ENCODE measurements at regions not wholly inside any gene's neighbourhood (a gene's known extent, or its start where the extent isn't known, plus 50 kb on each side); places are given as distances from the start of the nearest gene placed in this dataset.

- no peak for DNase-seq
Observed at GRCh38 chr4:178448372-178449035, 1006.3 kb upstream of the AGA start.

DNA sequence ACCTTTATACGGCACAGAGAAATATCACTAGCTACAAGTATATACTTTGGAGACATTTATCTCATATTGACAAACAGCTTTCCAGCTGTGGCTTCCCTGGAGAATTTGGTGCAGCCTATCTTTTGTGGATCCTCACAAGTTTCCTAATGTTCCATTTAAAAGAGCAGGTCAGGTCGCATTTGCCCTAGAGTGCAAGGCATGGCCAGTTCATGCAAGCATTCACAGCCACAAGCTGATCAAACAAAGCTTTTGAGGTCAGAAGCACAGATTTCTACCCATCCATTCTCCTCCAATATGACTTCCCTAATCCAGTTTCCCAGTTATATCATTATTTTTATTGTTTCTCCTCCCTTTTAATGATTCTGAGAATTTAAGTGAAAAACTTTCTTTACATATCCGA is 1008.4 kb upstream of the AGA start:
- DNase-seq = no peak

- no peak for DNase-seq
Observed at GRCh38 chr4:178453057-178453456, 1010.8 kb upstream of the AGA start.

DNA sequence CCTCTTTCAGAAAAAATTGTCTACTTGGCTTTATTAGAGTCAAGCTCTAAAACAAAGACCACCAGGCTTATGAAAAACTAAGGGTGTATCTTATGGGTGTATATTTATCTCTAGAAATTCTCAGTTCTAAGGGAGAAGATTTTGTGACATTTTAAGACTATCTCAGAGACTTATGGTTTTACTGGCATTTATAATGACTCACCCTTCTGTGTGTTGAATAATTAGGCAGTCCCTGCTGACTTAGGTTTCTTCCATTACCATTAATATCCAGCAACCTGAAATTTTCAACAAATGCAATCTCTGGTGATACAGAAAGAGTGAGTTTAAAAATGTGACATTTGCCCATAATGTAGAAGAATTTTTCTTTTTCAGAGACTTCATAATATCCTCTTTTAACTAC is 1015.0 kb upstream of the AGA start:
- DNase-seq = no peak

DNA sequence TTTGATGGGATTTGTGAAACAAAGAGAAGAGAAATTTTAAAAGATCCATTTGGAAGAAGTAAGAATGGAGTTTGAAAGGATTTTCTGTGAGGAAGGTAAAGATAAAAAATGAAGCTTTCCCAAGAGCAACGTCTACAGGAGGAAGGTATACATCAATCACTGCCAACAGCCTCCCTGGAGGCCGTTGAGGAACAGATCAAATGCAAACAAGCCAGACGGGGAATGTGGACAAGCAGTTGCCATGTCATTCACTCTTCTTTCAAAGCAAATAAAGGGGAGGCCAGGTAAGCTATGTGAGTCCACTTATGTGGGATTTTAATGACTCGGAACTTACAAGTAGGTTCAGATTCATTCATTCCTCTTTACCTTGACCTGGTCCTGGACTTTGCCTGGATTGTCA is 1020.5 kb upstream of the AGA start:
- no peak for DNase-seq

- DNase-seq = no peak
Observed at GRCh38 chr4:178463747-178464146, 1021.5 kb upstream of the AGA start.

GRCh38 chr4:178470996-178471784 is 1029.0 kb upstream of the AGA start:
- DNase-seq = no peak

- DNase-seq = no peak
Observed at GRCh38 chr4:178471994-178472393, 1029.8 kb upstream of the AGA start.

DNA sequence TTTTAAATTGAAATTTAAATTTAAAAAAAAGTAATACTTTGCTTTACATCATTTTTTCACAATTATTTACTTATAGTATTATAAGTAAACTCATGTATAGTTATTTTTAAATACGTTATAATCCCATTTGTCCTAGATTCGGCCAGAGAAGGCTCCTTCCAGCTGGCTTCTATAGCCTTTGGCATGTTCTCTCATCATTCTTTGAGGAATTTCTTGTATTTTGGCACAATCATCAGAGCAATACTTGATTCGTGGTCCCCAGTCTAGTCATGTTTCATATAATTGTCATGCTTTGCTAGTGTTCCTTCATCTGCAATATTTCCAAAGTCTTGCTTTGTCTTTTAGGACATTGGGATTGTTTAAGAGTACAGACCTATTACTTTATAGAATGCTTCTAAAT is 1037.9 kb upstream of the AGA start:
- DNase-seq = no peak

DNA sequence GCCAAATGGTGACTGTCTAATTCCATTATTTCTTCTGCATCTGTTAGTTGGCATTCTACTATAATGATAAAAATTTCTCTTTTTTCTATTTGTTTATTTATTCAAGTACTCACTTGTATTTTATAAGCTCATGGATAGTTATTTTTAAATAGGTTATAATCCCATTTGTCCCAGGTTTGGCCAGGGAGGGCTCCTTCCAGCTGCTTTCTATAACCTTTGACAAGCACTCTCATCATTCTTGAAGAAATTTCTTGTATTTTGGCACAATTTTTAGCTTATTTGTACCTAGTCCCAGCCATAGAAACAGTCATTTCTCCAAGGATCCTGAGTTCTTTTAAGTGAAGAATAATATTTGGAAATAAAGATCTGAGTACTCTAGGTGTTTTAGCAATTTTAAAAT is 1038.6 kb upstream of the AGA start:
- DNase-seq = no peak

DNA sequence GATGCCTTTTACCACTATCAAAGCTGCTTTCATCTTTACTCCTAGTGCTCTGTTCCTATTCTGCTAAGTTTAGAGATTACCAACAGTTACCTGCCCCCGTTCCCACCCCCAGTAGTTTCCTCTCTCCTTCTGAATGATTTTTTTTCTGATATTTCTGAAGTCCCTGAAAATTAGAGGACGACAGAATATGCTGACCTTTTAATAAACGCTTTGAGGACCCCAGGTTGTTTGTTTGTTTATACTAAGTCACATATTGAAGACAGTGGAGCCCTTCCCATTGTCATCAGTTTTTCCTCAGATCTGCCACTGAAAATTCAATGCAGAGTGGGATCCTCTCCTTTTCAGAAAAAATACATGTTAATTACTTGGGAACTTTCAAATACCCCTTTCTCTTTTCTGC is 1039.3 kb upstream of the AGA start:
- DNase-seq = no peak

DNA sequence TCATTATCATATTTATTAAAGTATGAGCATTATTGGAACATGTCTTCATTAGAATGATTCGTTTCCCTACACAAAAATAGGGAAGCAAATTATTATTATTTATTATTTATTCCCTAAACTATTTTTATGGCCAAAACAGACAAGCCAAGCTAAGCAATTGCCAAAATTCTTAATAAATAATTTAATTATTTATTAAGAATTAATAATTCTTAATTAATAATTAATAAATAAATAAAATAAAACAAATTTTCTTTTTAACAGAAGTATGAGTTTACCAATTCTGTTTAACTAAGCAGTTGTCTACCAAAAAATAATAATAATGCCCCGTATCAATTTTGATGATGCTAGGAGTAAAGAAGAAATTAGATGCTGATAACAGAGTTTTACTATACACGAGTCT is 1080.8 kb upstream of the AGA start:
- no peak for DNase-seq

- DNase-seq = no peak
Observed at GRCh38 chr4:178535939-178536579, 1093.8 kb upstream of the AGA start.

DNA sequence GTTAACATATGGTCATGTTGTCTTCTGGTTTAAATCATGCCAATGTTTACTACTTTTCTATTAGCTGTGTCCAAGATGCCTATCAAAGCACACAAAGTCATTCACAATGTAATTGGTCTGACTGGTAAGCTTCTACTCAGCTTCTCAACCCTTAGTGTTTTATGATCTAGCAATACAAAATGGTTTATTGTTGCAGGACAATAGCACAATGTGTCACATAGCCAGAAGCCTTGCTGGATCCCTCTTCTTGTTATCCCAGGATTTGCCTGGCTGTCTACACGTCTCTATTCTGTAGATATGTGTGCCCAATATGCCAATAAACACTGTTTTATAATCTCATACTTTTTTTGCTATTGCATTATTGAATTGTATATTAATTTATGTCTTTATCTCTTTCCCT is 1111.0 kb upstream of the AGA start:
- no peak for DNase-seq

GRCh38 chr4:178554352-178554751 is 1112.1 kb upstream of the AGA start:
- DNase-seq = no peak

GRCh38 chr4:178556796-178557195 is 1114.6 kb upstream of the AGA start:
- DNase-seq = no peak

DNA sequence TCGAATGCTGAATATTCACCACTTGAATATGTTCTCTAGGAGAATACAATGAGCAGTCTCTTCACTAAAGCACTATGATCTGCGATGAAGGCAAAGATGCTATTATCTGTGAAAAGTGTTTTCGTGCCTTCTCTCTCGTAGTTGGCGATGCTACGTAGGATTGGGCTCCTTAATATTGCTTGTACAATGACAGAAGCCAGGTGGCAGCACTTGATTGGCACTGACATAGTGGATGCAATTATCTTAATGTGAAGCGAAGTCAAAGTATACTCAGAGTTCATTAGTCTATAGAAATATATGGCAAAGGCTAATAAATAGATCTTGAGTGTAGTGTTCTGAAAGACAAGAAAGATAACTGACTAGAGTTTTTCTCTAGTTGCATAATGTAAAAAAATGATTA is 1135.7 kb upstream of the AGA start:
- no peak for DNase-seq

DNA sequence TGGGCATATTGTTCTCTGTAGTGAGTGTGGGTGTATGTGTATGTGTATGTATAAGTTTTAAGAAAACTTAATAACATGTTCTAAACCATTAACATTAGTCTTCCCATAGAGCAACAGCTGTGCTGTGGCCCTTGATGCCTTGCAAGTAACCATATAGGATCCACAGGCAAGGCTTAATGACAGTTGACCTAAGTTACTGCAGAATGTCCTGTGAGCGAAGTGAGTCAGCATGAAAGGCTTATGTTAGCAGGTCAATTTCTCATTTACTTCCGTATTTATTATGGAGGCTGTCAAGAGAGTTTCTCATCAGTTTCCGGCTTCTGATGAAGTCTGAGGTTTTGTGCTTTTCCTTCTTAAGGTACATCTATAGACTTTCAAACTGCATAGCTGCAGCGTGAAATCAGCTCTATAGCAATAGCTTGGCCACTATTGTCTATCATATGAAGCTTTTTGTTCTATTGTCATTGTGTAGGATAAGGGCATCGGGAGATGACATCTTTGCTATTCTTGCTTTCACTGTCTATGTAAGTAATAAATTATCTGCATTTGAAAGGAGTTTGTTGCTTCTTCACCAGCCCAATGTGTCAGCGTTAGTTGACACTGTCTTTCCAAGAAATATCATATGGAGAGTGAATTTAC is 1153.4 kb upstream of the AGA start:
- no peak for DNase-seq

DNA sequence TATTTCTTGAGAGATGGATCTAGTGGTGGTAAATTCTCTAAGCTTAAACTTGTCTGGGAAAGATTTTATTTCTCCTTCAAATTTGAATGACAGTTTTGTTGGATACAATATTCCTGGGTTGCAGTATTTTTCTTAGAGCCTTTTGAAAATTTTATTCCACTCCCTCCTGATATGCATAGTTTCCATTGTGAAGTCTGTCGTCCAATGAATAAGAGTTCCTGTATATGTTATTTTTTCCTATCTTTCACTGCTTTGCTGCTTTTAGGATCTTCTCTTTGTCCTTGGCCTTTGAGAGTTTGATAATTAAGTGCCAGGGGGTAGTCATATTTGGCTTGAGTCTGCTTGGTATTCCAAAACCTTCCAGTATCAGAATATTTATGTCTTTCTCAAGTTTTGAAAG is 1156.4 kb upstream of the AGA start:
- DNase-seq = no peak

- DNase-seq = no peak
Observed at GRCh38 chr4:178599521-178599920, 1157.3 kb upstream of the AGA start.

DNA sequence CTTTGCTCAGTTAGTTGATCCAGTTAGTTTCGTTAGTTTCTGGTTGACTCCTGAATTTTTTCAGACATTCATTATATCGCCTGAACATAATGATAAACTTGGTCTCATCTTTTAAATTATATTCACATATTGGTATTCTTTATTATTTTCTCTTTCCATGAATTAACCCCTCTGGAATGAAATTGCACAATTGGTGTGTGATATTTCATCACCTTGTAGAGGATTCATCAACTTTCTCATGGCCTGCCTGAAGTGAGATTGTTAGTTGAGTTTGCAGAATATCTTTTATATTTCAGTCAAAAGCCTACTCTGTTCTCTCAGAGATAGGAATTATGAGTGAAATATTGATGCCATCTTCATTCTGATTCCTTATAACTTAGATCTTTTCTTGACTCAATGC is 1160.6 kb upstream of the AGA start:
- no peak for DNase-seq

DNA sequence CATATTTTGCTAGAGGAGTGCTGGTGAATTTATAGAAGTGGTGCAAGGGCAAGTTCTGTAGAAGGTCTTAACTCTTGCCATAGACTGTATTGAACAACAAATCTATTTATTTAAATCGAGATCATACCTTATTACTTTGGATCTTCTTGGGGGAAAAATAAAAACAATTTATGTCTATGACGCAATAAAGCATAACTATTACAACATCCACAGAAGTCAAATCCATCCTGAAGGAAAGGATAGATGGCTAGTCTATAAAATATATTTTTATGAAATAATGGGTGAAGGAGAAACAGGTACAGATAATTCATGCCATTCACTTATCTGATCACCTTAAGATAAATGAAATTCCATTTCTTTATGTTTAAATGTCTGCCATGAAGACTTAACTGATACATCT is 1168.8 kb upstream of the AGA start:
- no peak for DNase-seq

DNA sequence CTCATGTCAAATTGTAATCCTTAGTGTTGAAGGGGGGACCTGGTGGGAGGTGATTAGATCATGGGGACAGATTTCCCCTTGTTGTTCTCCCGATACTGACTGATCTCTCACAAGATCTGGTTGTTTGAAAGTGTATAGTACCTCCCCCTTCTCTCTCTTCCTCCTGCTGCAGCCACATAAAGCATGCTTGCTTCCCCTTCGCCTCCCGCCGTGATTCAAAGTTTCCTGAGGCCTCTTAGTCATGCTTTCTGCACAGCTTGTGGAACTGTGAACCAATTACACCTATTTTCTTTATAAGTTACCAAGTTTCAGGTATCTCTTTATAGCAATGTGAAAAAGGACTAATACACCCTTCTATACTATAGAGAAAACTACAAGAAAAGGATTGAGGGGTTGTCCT is 1170.5 kb upstream of the AGA start:
- DNase-seq = no peak

GRCh38 chr4:178632415-178632814 is 1190.2 kb upstream of the AGA start:
- DNase-seq = no peak
